Activated CD4-positive, alpha-beta T cell treated with anti-CD3 and anti-CD28 coated beads, Interleukin-2, amount 10 ng/mL, durations not matched to agents 24 days and 14 days (primary cell): ENCODE measurements at regions not wholly inside any gene's neighbourhood (a gene's known extent, or its start where the extent isn't known, plus 50 kb on each side); places are given as distances from the start of the nearest gene placed in this dataset.
A peak's percentile ranks its signal among the peaks of the same experiment; 100 is the strongest.

Experiments
- DNase-seq: peaks from one replicate; pipeline ENCODE4 v3.0.0; 2022
- H3K27ac Mint-ChIP-seq: one replicate; pipeline ENCODE4 v1.8.0; 2022; ENCODE audit warnings: mild to moderate bottlenecking, mixed read lengths
- H3K27me3 Mint-ChIP-seq: one replicate; pipeline ENCODE4 v1.8.0; 2022; ENCODE audit warnings: mixed read lengths
- H3K36me3 Mint-ChIP-seq: one replicate; pipeline ENCODE4 v1.8.0; 2022; ENCODE audit warnings: low read depth, mild to moderate bottlenecking, mixed read lengths
- H3K4me1 Mint-ChIP-seq: one replicate; pipeline ENCODE4 v1.8.0; 2021; ENCODE audit warnings: mixed read lengths
- H3K4me3 Mint-ChIP-seq: one replicate; pipeline ENCODE4 v1.8.0; 2022; ENCODE audit warnings: mild to moderate bottlenecking, moderate library complexity, mixed read lengths
- H3K9me3 Mint-ChIP-seq: one replicate; pipeline ENCODE4 v1.8.0; 2021; ENCODE audit warnings: mixed read lengths
- intact Hi-C: fragments of 100-400 bp; cut with micrococcal nuclease; formaldehyde crosslinking; loops from one replicate; pipeline ENCODE4 v1.15.1; 2023

- H3K27me3 Mint-ChIP-seq, result no peaks in the 10 kb centered on the region
- intact Hi-C loops, result no loop called here
- no peak overlapping the region for H3K27ac Mint-ChIP-seq
- peaks cover 12% of the 10 kb centered on the region for H3K9me3 Mint-ChIP-seq
- no peak overlapping the region for H3K4me3 Mint-ChIP-seq
- no peaks in the 10 kb centered on the region for H3K36me3 Mint-ChIP-seq
- no peak for DNase-seq
- H3K4me1 Mint-ChIP-seq, result peaks cover 22% of the 10 kb centered on the region
These were observed 63.4 kb upstream of the ADO start for GRCh38 chr10:62740885-62741745.

- H3K36me3 Mint-ChIP-seq, result no peaks in the 10 kb centered on the region
These were observed 62.5 kb upstream of the ADO start for GRCh38 chr10:62741996-62742395.

GRCh38 chr10:62742536-62743061, 61.9 kb upstream of the ADO start:
- Mint-ChIP-seq H3K36me3 (no peaks in the 10 kb centered on the region), H3K4me1 (peaks cover 17% of the 10 kb centered on the region), H3K4me3 (no peak overlapping the region), H3K27ac (peak overlapping the region; percentile 68), H3K9me3 (peaks cover 12% of the 10 kb centered on the region), H3K27me3 (no peaks in the 10 kb centered on the region)
- intact Hi-C loops, result no loop called here
- no peak for DNase-seq

More at GRCh38 chr10:62741996-62742395, 62.5 kb upstream of the ADO start:
- H3K27ac Mint-ChIP-seq, result no peak overlapping the region
- H3K4me1 Mint-ChIP-seq, result peaks cover 20% of the 10 kb centered on the region
- no peak overlapping the region for H3K4me3 Mint-ChIP-seq
- H3K27me3 Mint-ChIP-seq, result no peaks in the 10 kb centered on the region
- peaks cover 12% of the 10 kb centered on the region for H3K9me3 Mint-ChIP-seq
- no peak for DNase-seq
- intact Hi-C loops, result no loop called here

- H3K27me3 Mint-ChIP-seq, result no peaks in the 10 kb centered on the region
- no peak overlapping the region for H3K4me3 Mint-ChIP-seq
- H3K27ac Mint-ChIP-seq, result no peak overlapping the region
- peaks cover 2% of the 10 kb centered on the region for H3K9me3 Mint-ChIP-seq
- intact Hi-C loops, result no loop called here
- DNase-seq, result no peak
- no peaks in the 10 kb centered on the region for H3K36me3 Mint-ChIP-seq
- peaks cover 25% of the 10 kb centered on the region for H3K4me1 Mint-ChIP-seq
These were observed 60.4 kb upstream of the ADO start for GRCh38 chr10:62744136-62744535.

- no peak for DNase-seq
- Mint-ChIP-seq H3K4me3 (no peak overlapping the region), H3K27me3 (no peaks in the 10 kb centered on the region), H3K9me3 (peaks cover 4% of the 10 kb centered on the region), H3K36me3 (no peaks in the 10 kb centered on the region), H3K4me1 (peaks cover 31% of the 10 kb centered on the region), H3K27ac (no peak overlapping the region)
- intact Hi-C loops, result no loop called here
These were observed 58.9 kb upstream of the ADO start for GRCh38 chr10:62745581-62745980.

GRCh38 chr10:62746951-62747729, 57.4 kb upstream of the ADO start:
- no peak for DNase-seq
- H3K4me3 Mint-ChIP-seq, result no peak overlapping the region
- intact Hi-C loops, result no loop called here

GRCh38 chr10:62748386-62748785, 56.1 kb upstream of the ADO start:
- no peak overlapping the region for H3K4me3 Mint-ChIP-seq
- H3K27ac Mint-ChIP-seq, result no peak overlapping the region
- H3K4me1 Mint-ChIP-seq, result peaks cover 26% of the 10 kb centered on the region
- H3K9me3 Mint-ChIP-seq, result peaks cover 9% of the 10 kb centered on the region
- H3K36me3 Mint-ChIP-seq, result no peaks in the 10 kb centered on the region
- DNase-seq, result no peak
- intact Hi-C loops, result no loop called here
- peaks cover 4% of the 10 kb centered on the region for H3K27me3 Mint-ChIP-seq

More at GRCh38 chr10:62746951-62747729, 57.4 kb upstream of the ADO start:
- Mint-ChIP-seq H3K9me3 (peaks cover 7% of the 10 kb centered on the region), H3K36me3 (no peaks in the 10 kb centered on the region), H3K4me1 (peaks cover 33% of the 10 kb centered on the region), H3K27ac (no peak overlapping the region), H3K27me3 (peaks cover 2% of the 10 kb centered on the region)

GRCh38 chr10:62749093-62749683, 55.3 kb upstream of the ADO start:
- peaks cover 8% of the 10 kb centered on the region for H3K27me3 Mint-ChIP-seq
- H3K4me3 Mint-ChIP-seq, result no peak overlapping the region
- intact Hi-C loops, result loop anchor here (1.0 kb wide), 1 partner anchor 16 kb away; no protein-coding TSS in a partner anchor
- no peak for DNase-seq
- H3K4me1 Mint-ChIP-seq, result peaks cover 26% of the 10 kb centered on the region
- peaks cover 9% of the 10 kb centered on the region for H3K9me3 Mint-ChIP-seq
- no peaks in the 10 kb centered on the region for H3K36me3 Mint-ChIP-seq
- peak overlapping the region; percentile 74 for H3K27ac Mint-ChIP-seq
